Mesendoderm (in vitro differentiated cells): ENCODE measurements at regions not wholly inside any gene's neighbourhood (a gene's known extent, or its start where the extent isn't known, plus 50 kb on each side); places are given as distances from the start of the nearest gene placed in this dataset.

Experiments
- DNase-seq: peaks from one replicate; pipeline ENCODE4 v3.0.0; 2013
- H2AK5ac ChIP-seq: 2 replicates; pipeline ENCODE4 v1.6.1; 2013; ENCODE audit warnings: low read length, inconsistent platforms
- H2BK120ac ChIP-seq: 2 replicates; pipeline ENCODE4 v1.6.1; 2013; ENCODE audit warnings: low read depth, mild to moderate bottlenecking, low read length, moderate library complexity, mixed read lengths
- H2BK15ac ChIP-seq: replicated peaks from 2 replicates; pipeline ENCODE4 v1.6.1; 2013; ENCODE audit warnings: low read depth, mild to moderate bottlenecking, moderate library complexity
- H2BK5ac ChIP-seq: 2 replicates; pipeline ENCODE4 v1.6.1; 2013; ENCODE audit warnings: low read length, inconsistent platforms
- H3K18ac ChIP-seq: 2 replicates; pipeline ENCODE4 v1.6.1; 2013; ENCODE audit warnings: mild to moderate bottlenecking, low read length, mixed read lengths
- H3K23ac ChIP-seq: one replicate; pipeline ENCODE4 v1.6.1; 2013; ENCODE audit warnings: low read length
- H3K27ac ChIP-seq: 2 replicates; pipeline ENCODE4 v1.5.1; 2013; ENCODE audit warnings: low read depth, mild to moderate bottlenecking, inconsistent platforms, low read length, moderate library complexity
- H3K27me3 ChIP-seq: 2 replicates; pipeline ENCODE4 v1.6.1; 2013; ENCODE audit warnings: low read length, control low read depth, mild to moderate bottlenecking, inconsistent platforms; ENCODE audit not compliant: insufficient read depth, poor library complexity
- H3K36me3 ChIP-seq: 2 replicates; pipeline ENCODE4 v1.6.1; 2013; ENCODE audit warnings: low read length, inconsistent platforms; ENCODE audit not compliant: control insufficient read depth, insufficient read depth
- H3K4ac ChIP-seq: one replicate; pipeline ENCODE4 v1.6.1; 2013; ENCODE audit warnings: low read depth, mild to moderate bottlenecking, low read length, moderate library complexity
- H3K4me1 ChIP-seq: 2 replicates; pipeline ENCODE4 v1.6.1; 2013; ENCODE audit warnings: low read depth, low read length, inconsistent platforms; ENCODE audit not compliant: control insufficient read depth
- H3K4me2 ChIP-seq: 2 replicates; pipeline ENCODE4 v1.6.1; 2013; ENCODE audit warnings: low read length
- H3K4me3 ChIP-seq: 2 replicates; pipeline ENCODE4 v1.5.1; 2013; ENCODE audit warnings: mild to moderate bottlenecking, low read length
- H3K56ac ChIP-seq: one replicate; pipeline ENCODE4 v1.6.1; 2013; ENCODE audit warnings: low read length
- H3K79me1 ChIP-seq: 2 replicates; pipeline ENCODE4 v1.6.1; 2013; ENCODE audit warnings: low read length, inconsistent platforms
- H3K79me2 ChIP-seq: 2 replicates; pipeline ENCODE4 v1.6.1; 2013; ENCODE audit warnings: mild to moderate bottlenecking, low read length; ENCODE audit not compliant: control insufficient read depth, insufficient read depth
- H3K9ac ChIP-seq: 2 replicates; pipeline ENCODE4 v1.6.1; 2013; ENCODE audit warnings: low read length, inconsistent platforms
- H4K5ac ChIP-seq: one replicate; pipeline ENCODE4 v1.6.1; 2013; ENCODE audit warnings: low read length
- H4K8ac ChIP-seq: one replicate; pipeline ENCODE4 v1.6.1; 2013; ENCODE audit warnings: low read depth, mild to moderate bottlenecking, control low read depth, low read length, moderate library complexity
- WGBS: extraction: QIAGEN DNeasy Blood & Tissue Kit; methylation state at CpG from one replicate; pipeline ENCODE4 v1.1.7; 2013; ENCODE audit warnings: low lambda C conversion rate, missing lambda C conversion rate; ENCODE audit not compliant: insufficient coverage; ENCODE audit errors: extremely low coverage; 5-methylcytosine and 5-hydroxymethylcytosine counted together

DNA sequence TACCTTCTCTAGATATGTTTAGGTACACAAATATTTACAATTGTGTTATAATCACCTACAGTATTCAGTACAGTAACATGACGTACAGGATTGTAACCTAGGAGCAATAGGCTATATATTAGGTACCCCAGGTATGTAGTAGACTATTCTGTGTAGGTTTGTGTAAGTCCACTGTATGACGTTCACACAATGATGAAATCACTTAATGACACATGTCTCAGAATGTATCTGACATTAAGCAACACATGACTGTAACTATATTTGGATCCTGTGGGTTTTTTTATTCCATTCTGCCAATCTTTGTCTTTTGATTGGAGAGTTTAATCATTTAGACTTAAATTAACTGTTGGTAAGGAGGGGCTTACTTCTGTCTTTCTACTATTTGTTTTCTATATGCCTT is 52.1 kb downstream of the STYXL2 start:
- no peaks in the 10 kb centered on the region for H3K79me1 ChIP-seq
- no peak overlapping the region for H3K27ac ChIP-seq
- H4K5ac ChIP-seq: no peak overlapping the region
- H3K56ac ChIP-seq: no peak overlapping the region
- H2BK5ac ChIP-seq: no peak overlapping the region
- no peak overlapping the region for H3K23ac ChIP-seq
- H3K27me3 ChIP-seq: no peaks in the 10 kb centered on the region
- H3K36me3 ChIP-seq: no peaks in the 10 kb centered on the region
- H3K4me3 ChIP-seq: no peak overlapping the region
- no peak overlapping the region for H2AK5ac ChIP-seq
- no peak overlapping the region for H3K9ac ChIP-seq
- no peak overlapping the region for H2BK120ac ChIP-seq
- H3K18ac ChIP-seq: no peak overlapping the region
- peaks cover 8% of the 10 kb centered on the region for H3K4me1 ChIP-seq
- no peak overlapping the region for H3K4me2 ChIP-seq
- H2BK15ac ChIP-seq: no peak overlapping the region
- no peaks in the 10 kb centered on the region for H3K79me2 ChIP-seq
- no peak overlapping the region for H4K8ac ChIP-seq
- no CpG with 5 or more reads among the region's 2 CpGs for WGBS
- no peak for DNase-seq
- H3K4ac ChIP-seq: no peak overlapping the region

DNA sequence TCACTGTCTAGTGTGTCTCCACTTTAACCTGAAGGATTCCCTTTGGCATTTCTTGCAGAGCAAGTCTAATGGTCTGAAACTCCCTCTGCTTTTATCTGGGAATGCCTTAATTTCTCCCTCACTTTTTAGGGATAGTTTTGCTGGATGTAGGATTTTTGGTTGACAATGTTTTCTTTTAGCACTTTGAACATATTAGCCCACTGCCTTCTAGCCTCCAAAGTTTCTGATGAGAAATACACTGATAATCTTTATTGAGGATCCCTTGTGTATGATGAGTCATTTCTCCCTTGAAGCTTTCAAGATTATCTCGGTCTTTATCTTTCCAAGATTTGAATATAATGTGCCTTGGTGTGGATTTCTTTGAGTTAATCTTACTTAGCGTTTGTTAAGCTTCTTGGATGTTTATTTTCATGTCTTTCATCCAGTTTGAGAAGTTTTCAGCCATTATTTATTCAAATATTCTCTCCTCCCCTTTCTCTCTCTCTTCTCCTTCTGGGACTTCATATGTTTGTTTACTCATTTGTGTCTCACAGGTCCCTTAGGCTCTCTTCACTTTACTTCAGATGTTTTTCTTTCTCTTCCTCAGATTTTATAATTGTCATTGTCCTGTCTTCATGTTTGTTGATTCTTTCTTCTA is 53.1 kb downstream of the STYXL2 start:
- H2BK120ac ChIP-seq: no peak overlapping the region
- no peak overlapping the region for H2BK15ac ChIP-seq
- no peaks in the 10 kb centered on the region for H3K36me3 ChIP-seq
- no peaks in the 10 kb centered on the region for H3K79me1 ChIP-seq
- H3K23ac ChIP-seq: no peak overlapping the region
- peak; percentile 42 for DNase-seq
- H2AK5ac ChIP-seq: no peak overlapping the region
- H4K8ac ChIP-seq: no peak overlapping the region
- no CpG with 5 or more reads among the region's 2 CpGs for WGBS
- H3K4me2 ChIP-seq: no peak overlapping the region
- no peak overlapping the region for H3K27ac ChIP-seq
- no peak overlapping the region for H3K18ac ChIP-seq
- no peaks in the 10 kb centered on the region for H3K27me3 ChIP-seq
- H4K5ac ChIP-seq: no peak overlapping the region
- H3K4me1 ChIP-seq: peaks cover 8% of the 10 kb centered on the region
- no peak overlapping the region for H2BK5ac ChIP-seq
- H3K79me2 ChIP-seq: no peaks in the 10 kb centered on the region
- H3K56ac ChIP-seq: no peak overlapping the region
- H3K9ac ChIP-seq: no peak overlapping the region
- no peak overlapping the region for H3K4ac ChIP-seq
- no peak overlapping the region for H3K4me3 ChIP-seq

DNA sequence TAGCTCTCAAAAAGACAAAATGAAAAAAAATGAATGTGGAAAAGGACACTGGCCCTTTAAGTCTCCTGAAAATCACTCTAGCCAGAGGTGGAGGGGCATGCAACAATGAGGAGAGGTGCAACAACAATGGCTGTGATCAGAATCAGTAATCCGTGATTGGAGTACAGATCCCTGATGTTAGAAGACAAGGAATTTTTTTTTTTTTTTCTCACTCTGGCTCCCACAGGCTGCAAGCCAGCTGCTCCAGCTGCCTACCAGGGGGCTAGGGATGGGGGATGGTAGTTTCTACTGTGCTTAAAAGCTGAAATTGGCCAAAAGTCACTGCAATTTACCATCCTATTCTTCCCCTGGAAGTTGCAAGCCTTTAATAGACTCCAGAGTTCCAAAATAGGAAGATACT is 54.5 kb downstream of the STYXL2 start:
- H3K56ac ChIP-seq: no peak overlapping the region
- no peaks in the 10 kb centered on the region for H3K79me2 ChIP-seq
- H3K4me2 ChIP-seq: no peak overlapping the region
- peaks cover 8% of the 10 kb centered on the region for H3K4me1 ChIP-seq
- no peak overlapping the region for H4K5ac ChIP-seq
- peak overlapping the region; percentile 78 for H2BK120ac ChIP-seq
- DNase-seq: peak; percentile 91
- H2AK5ac ChIP-seq: no peak overlapping the region
- no peak overlapping the region for H3K4ac ChIP-seq
- no peak overlapping the region for H3K4me3 ChIP-seq
- no CpG with 5 or more reads among the region's 1 CpG for WGBS
- peak overlapping the region; percentile 15 for H3K9ac ChIP-seq
- H3K36me3 ChIP-seq: no peaks in the 10 kb centered on the region
- peak overlapping the region; percentile 60 for H3K18ac ChIP-seq
- peak overlapping the region; percentile 61 for H3K27ac ChIP-seq
- H4K8ac ChIP-seq: no peak overlapping the region
- no peak overlapping the region for H2BK15ac ChIP-seq
- no peak overlapping the region for H3K23ac ChIP-seq
- no peak overlapping the region for H2BK5ac ChIP-seq
- no peaks in the 10 kb centered on the region for H3K79me1 ChIP-seq
- no peaks in the 10 kb centered on the region for H3K27me3 ChIP-seq

DNA sequence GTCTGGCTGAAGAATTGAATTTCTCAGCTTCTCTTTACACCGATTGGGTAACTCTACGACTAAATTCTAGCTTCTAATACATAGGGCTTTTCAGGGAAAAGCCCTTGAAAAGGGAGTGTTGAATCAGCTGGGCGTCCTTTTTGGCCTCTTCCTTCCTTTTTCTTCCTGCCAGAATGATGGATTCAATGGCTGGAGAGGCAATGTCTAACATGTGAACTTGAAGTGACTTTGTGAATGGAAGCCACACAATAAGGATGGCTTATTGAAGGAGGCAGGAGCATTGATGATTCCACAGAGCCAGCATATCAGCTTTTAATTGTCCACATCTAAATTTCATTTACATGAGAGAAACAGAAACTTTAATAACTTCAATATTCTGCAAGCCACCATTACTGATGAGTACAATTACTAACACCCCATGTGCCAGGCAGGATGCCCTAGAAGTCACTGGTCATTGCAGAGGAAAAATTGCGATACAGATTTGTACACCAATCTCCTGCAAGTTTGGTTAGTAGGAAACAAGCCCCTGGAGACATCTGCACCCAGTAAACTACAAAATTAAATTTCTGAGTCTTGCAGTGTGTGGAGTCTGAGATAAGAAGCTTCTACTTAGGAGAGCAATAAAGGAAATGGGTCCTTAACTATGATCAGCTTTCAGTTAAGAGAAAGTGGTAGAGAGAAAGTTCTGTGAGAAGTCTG is 56.1 kb downstream of the STYXL2 start:
- no peak overlapping the region for H2BK120ac ChIP-seq
- H3K56ac ChIP-seq: no peak overlapping the region
- no peak overlapping the region for H3K4me2 ChIP-seq
- no peak for DNase-seq
- H3K23ac ChIP-seq: no peak overlapping the region
- no peak overlapping the region for H3K18ac ChIP-seq
- H3K79me1 ChIP-seq: no peaks in the 10 kb centered on the region
- H2BK15ac ChIP-seq: no peak overlapping the region
- H4K5ac ChIP-seq: no peak overlapping the region
- H3K79me2 ChIP-seq: no peaks in the 10 kb centered on the region
- no peaks in the 10 kb centered on the region for H3K27me3 ChIP-seq
- H2AK5ac ChIP-seq: no peak overlapping the region
- no peak overlapping the region for H4K8ac ChIP-seq
- WGBS: no CpG with 5 or more reads among the region's 4 CpGs
- no peak overlapping the region for H3K4me3 ChIP-seq
- no peak overlapping the region for H3K4ac ChIP-seq
- no peak overlapping the region for H3K27ac ChIP-seq
- H3K9ac ChIP-seq: no peak overlapping the region
- H2BK5ac ChIP-seq: no peak overlapping the region
- peaks cover 8% of the 10 kb centered on the region for H3K4me1 ChIP-seq
- no peaks in the 10 kb centered on the region for H3K36me3 ChIP-seq

DNA sequence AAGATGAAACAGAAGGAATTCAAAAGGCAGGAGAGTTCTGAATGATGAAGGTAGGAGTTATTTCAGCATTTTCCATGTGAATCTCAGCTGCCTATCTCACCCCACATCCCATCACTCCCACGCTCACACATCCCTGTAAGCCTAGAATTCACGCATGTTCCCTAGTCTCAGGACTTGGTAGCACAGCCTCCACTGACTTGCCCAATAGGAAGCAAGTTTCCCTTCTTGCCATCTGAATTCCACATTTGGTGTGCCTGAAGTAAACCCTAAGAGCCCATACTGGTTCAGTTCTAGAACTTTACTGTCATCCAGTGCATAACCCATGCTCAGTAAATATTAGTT is 56.6 kb downstream of the STYXL2 start:
- Histone ChIP-seq H3K4me2 (no peak overlapping the region), H4K8ac (no peak overlapping the region), H3K4me3 (no peak overlapping the region), H3K27ac (no peak overlapping the region), H2BK15ac (no peak overlapping the region), H3K27me3 (no peaks in the 10 kb centered on the region), H3K36me3 (no peaks in the 10 kb centered on the region), H3K4ac (no peak overlapping the region), H3K79me1 (no peaks in the 10 kb centered on the region), H2BK5ac (no peak overlapping the region), H3K18ac (no peak overlapping the region), H2AK5ac (peak overlapping the region; percentile 64), H2BK120ac (no peak overlapping the region), H4K5ac (no peak overlapping the region), H3K9ac (no peak overlapping the region), H3K4me1 (peaks cover 8% of the 10 kb centered on the region), H3K79me2 (no peaks in the 10 kb centered on the region), H3K23ac (no peak overlapping the region), H3K56ac (peak overlapping the region; percentile 69)
- no CpG with 5 or more reads among the region's 2 CpGs for WGBS
- DNase-seq: no peak
